Femur (tissue), 1 donor: ENCODE measurements at regions not wholly inside any gene's neighbourhood (a gene's known extent, or its start where the extent isn't known, plus 50 kb on each side); places are given as distances from the start of the nearest gene placed in this dataset.
"Not testable (repeated sequence)": the region's sequence is repeated elsewhere in the genome, so short reads cannot be mapped to it uniquely, and the experiment has no call there.

ENCODE experiments used
- DNase-seq: peaks from one replicate; pipeline ENCODE4 v3.0.0-alpha.2; 2017

DNA sequence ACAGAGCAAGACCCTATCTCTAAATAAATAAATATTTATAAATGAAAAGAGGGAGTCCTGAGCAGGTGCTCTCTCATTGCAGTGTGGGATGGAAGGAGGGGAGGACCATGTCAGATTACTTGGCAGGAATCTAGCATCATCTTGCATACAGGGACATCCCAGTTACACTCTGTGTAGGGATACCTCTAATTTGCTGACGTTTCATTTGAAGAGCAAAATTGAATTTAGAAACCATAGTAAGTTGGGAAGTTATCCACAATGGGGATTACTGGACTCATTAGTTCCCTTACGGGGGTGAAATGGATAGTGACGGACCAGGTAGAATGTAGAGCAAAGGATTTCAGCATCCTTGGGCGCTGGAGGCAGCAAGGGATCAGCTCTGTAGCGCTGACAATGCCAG, 52.1 kb downstream of the ARHGEF18 start:
- DNase-seq: no peak

DNA sequence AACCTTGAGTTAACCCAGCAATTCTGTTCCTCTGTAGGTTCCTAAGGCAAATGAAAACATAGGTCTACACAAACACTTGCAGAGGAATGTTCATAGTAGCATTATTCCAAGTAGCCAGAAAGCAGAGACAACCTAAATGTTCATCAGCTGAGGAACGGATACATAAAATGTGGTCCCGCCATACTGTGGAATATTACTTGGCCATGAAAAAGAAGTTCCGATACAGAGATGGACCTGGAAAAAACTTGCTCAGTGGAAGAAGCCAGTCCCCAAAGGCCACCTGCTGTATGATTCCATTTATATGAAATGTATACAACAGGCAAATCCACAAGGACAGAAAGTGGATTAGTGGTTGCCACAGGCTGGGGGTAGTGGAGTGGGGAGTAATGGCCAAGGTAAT, 53.0 kb downstream of the ARHGEF18 start:
- DNase-seq: no peak

DNA sequence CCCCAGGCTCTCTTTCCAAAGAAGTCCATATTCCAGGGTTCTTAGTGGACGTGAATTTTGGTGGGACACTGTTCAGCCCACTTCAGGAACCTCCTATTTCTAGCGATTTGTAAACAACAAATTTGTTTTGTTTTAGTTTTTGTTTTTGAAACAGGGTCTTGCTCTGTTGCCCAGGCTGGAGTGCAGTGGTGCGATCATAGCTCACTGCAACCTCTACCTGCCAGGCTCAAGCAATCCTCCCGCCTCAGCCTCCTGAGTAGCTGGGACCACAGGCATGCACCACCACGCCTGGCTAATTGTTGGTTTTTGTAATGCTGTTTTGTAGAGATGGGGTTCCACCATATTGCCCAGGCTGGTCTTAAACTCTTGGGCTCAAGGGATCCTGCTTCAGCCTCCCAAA, 56.7 kb downstream of the ARHGEF18 start:
- not testable (repeated sequence) for DNase-seq

GRCh38 chr19:7408251-7408650, 59.5 kb downstream of the ARHGEF18 start:
- no peak for DNase-seq

GRCh38 chr19:7410946-7411345, 62.2 kb downstream of the ARHGEF18 start:
- no peak for DNase-seq

DNA sequence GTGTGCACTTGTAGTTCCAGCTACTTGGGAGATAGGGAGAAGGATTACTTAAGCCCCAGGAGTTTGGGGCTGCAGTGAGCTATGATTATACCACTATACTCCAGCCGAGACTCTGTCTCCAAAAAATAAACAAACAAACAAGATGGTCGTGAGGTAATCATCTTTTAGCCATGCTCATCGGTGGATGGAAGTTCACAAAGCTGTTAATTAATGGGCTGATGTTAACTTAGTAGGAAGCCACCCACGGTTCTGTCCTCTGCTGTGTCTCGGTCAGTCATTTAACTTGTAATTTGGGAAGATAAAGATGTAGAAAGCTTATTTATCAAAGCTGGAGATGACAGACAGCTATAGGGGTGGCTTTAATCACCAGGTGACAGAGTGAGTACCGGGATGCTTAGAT, 64.9 kb downstream of the ARHGEF18 start:
- DNase-seq: no peak

GRCh38 chr19:7415163-7415856, 66.6 kb downstream of the ARHGEF18 start:
- peak; percentile 58 for DNase-seq

- DNase-seq: no peak
Observed at GRCh38 chr19:7415857-7416371, 67.2 kb downstream of the ARHGEF18 start.

GRCh38 chr19:7417671-7418324, 69.1 kb downstream of the ARHGEF18 start:
- no peak for DNase-seq

GRCh38 chr19:7418596-7418995, 69.9 kb downstream of the ARHGEF18 start:
- DNase-seq: no peak

DNA sequence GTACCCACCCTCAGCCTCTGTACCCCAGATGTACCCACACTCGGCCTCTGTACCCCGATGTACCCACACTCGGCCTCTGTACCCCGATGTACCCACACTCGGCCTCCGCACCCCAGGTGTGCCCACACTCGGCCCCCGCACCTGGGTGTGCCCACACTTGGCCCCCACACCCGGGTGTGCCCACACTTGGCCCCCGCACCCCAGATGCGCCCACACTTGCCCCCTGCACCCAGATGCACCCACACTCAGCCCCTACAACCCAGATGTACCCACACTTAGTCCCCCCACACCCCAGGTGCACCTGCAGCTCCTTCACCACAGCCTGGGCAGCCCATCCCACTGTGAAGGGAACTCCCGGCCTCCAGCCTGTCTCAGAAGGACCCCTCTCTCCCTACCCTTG, 69.7 kb downstream of the PEX11G start:
- no peak for DNase-seq

DNA sequence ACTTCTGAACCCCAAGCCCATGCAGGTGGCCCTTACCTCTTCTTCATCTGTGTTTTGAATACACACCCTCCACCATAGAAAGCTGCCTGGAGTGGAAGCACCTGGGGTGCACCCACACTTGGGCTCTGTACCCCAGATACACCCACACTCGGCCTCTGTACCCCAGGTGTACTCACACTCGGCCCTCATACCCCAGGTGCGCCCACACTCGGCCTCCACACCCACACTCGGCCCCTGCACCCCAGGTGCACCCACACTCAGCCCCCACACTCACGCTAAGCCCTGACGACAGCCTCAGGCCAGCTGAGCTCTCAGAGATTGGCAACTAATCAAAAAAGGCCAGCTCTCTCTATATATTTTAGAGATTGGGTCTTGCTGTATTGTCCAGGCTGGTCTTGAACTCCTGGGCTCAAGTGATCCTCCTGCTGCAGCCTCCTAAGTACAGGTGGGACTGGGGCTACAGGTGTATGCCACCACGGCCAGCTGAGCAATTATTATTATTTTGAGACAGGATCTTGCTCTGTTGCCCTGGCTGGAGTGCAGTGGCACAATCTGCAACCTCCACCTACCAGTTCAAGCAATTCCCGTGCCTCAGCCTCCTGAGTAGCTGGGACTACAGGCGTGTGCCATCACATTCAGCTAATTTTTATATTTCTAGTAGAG, 68.9 kb downstream of the PEX11G start:
- no peak for DNase-seq

DNA sequence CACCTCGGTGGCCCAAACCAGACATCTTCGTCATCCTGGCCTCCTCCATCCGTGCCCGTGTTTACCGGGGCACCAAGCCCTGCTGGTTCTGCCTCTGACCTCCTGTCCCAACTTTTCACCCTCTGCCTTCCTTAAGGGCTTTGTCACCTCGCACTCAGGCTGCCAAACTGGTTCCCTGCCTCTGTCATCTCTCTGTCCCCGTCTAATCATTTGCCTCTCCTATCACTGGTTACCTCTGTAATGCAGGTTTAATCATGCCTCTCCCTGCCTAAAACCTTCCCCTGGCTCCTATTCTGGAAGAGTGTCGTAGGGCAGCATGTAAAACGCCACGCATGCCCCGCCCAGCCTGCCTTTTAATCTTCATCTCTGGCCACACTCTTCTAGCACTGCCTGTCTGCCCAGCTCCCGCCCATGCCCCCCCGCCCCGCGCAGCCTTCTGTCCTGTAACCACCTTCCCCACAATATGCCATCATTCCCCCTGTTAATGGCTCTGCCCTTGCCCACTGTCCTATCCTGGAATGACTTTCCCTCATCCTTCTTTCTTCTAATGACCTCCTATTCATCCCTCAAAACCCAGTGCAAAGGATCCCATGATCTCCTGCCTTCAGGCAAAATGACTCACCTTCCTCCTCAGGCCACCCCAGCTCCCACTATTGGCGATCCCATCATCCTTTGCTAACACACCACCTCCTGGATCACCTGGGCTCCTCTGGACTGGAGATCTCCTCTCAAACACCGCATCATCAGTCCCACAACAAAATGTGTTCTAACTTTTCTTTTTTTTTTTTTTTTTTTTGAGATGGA, 66.7 kb downstream of the PEX11G start:
- DNase-seq: no peak
